Neuronal stem cell (in vitro differentiated cells): ENCODE measurements at regions not wholly inside any gene's neighbourhood (a gene's known extent, or its start where the extent isn't known, plus 50 kb on each side); places are given as distances from the start of the nearest gene placed in this dataset.
A peak's percentile ranks its signal among the peaks of the same experiment; 100 is the strongest.

Experiments used
- DNase-seq: peaks from one replicate; pipeline ENCODE4 v3.0.0-alpha.2; 2013; ENCODE audit warnings: low spot score
- H2AFZ ChIP-seq: one replicate; pipeline ENCODE4 v1.6.1; 2013; ENCODE audit warnings: mild to moderate bottlenecking, low read length, inconsistent platforms
- H2AK5ac ChIP-seq: 2 replicates; pipeline ENCODE4 v1.6.1; 2013; ENCODE audit warnings: low read depth, mild to moderate bottlenecking, inconsistent platforms, low read length, moderate library complexity, mixed read lengths
- H2BK120ac ChIP-seq: 2 replicates; pipeline ENCODE4 v1.6.1; 2013; ENCODE audit warnings: low read depth, mild to moderate bottlenecking, inconsistent platforms, low read length, moderate library complexity, mixed read lengths
- H2BK12ac ChIP-seq: one replicate; pipeline ENCODE4 v1.6.1; 2013; ENCODE audit warnings: low read length, inconsistent platforms
- H2BK15ac ChIP-seq: 2 replicates; pipeline ENCODE4 v1.6.1; 2013; ENCODE audit warnings: mild to moderate bottlenecking, low read length, inconsistent platforms, mixed read lengths
- H2BK5ac ChIP-seq: one replicate; pipeline ENCODE4 v1.6.1; 2013; ENCODE audit warnings: inconsistent platforms, mild to moderate bottlenecking, low read length, moderate library complexity
- H3K14ac ChIP-seq: one replicate; pipeline ENCODE4 v1.6.1; 2013; ENCODE audit warnings: low read length, inconsistent platforms
- H3K18ac ChIP-seq: 2 replicates; pipeline ENCODE4 v1.6.1; 2013; ENCODE audit warnings: low read length, inconsistent platforms
- H3K23ac ChIP-seq: 2 replicates; pipeline ENCODE4 v1.6.1; 2013; ENCODE audit warnings: low read depth, mild to moderate bottlenecking, mixed read lengths, low read length, inconsistent platforms; ENCODE audit not compliant: poor library complexity
- H3K27ac ChIP-seq: replicated peaks from 3 replicates; pipeline ENCODE4 v1.5.1; 2013; ENCODE audit warnings: low read length, inconsistent platforms
- H3K27me3 ChIP-seq, 3 experiments: 2 replicates each; pipeline ENCODE4 v1.6.1; 2013; ENCODE audit warnings: low read length in 3 of 3, mild to moderate bottlenecking in 2 of 3, inconsistent platforms in 1 of 3, low read depth in 1 of 3, mixed read lengths in 1 of 3, moderate library complexity in 1 of 3; ENCODE audit not compliant: control insufficient read depth in 3 of 3, insufficient read depth in 3 of 3
- H3K36me3 ChIP-seq, 2 donors: replicated peaks in 1 of 2; 2 replicates each; pipeline ENCODE4 v1.6.1; 2013; ENCODE audit warnings: low read length in 2 of 2; ENCODE audit not compliant: control insufficient read depth in 2 of 2, insufficient read depth in 2 of 2
- H3K4ac ChIP-seq: 2 replicates; pipeline ENCODE4 v1.6.1; 2013; ENCODE audit warnings: inconsistent platforms, mild to moderate bottlenecking, low read length, moderate library complexity
- H3K4me1 ChIP-seq, 2 donors: 1 replicate in 1 of 2; 2 replicates in 1 of 2; pipeline ENCODE4 v1.6.1; 2013; ENCODE audit warnings: low read length in 2 of 2, low read depth in 1 of 2; ENCODE audit not compliant: control insufficient read depth in 2 of 2, insufficient read depth in 1 of 2
- H3K4me2 ChIP-seq: one replicate; pipeline ENCODE4 v1.6.1; 2013; ENCODE audit warnings: mild to moderate bottlenecking, low read length, inconsistent platforms; ENCODE audit not compliant: insufficient read depth, poor library complexity, severe bottlenecking
- H3K4me3 ChIP-seq, 2 donors: 2 replicates each; pipeline ENCODE4 v1.5.1; 2013; ENCODE audit warnings: low read length in 2 of 2, mild to moderate bottlenecking in 2 of 2, inconsistent platforms in 1 of 2, moderate library complexity in 1 of 2
- H3K79me1 ChIP-seq: one replicate; pipeline ENCODE4 v1.6.1; 2013; ENCODE audit warnings: low read depth, mild to moderate bottlenecking, inconsistent platforms, low read length, moderate library complexity
- H3K9ac ChIP-seq: one replicate; pipeline ENCODE4 v1.6.1; 2013; ENCODE audit warnings: mild to moderate bottlenecking, low read depth, low read length, inconsistent platforms; ENCODE audit not compliant: poor library complexity
- H3K9me3 ChIP-seq, 2 donors: replicated peaks in 1 of 2; 2 replicates each; pipeline versions ENCODE3 to v1.6.1; 2013; ENCODE audit warnings: low read length in 2 of 2, mild to moderate bottlenecking in 2 of 2, inconsistent platforms in 1 of 2, low read depth in 1 of 2, mixed read lengths in 1 of 2, moderate library complexity in 1 of 2; ENCODE audit not compliant: control insufficient read depth in 2 of 2, insufficient read depth in 1 of 2
- H4K8ac ChIP-seq: one replicate; pipeline ENCODE4 v1.6.1; 2013; ENCODE audit warnings: low read depth, mild to moderate bottlenecking, inconsistent platforms, low read length, moderate library complexity
- H4K91ac ChIP-seq: one replicate; pipeline ENCODE4 v1.6.1; 2013; ENCODE audit warnings: low read length, low read depth, mild to moderate bottlenecking, inconsistent platforms; ENCODE audit not compliant: poor library complexity
- WGBS, 2 donors: extraction: QIAGEN DNeasy Blood & Tissue Kit; methylation state at CpG; one replicate each; pipeline ENCODE4 v1.1.7; 2013; ENCODE audit warnings: missing lambda C conversion rate in 2 of 2, mixed read lengths in 1 of 2; ENCODE audit not compliant: insufficient read length in 2 of 2, insufficient replicate concordance in 1 of 2; ENCODE audit errors: extremely low coverage in 2 of 2; 5-methylcytosine and 5-hydroxymethylcytosine counted together

- Histone ChIP-seq H3K18ac (no peak overlapping the region), H2BK12ac (no peak overlapping the region), H2AK5ac (no peak overlapping the region), H3K4me1 (peaks cover 0 to 3% of the 10 kb centered on the region in 2 donors), H2BK15ac (no peak overlapping the region), H3K27me3 (no peaks in the 10 kb centered on the region), H3K4me2 (no peak overlapping the region), H4K8ac (no peak overlapping the region), H3K36me3 (no peaks in the 10 kb centered on the region), H3K23ac (no peak overlapping the region), H4K91ac (no peak overlapping the region), H3K4ac (no peak overlapping the region), H2BK5ac (no peak overlapping the region), H2BK120ac (no peak overlapping the region), H2AFZ (no peak overlapping the region), H3K9me3 (peaks cover 0 to 2% of the 10 kb centered on the region in 2 donors), H3K14ac (no peak overlapping the region), H3K27ac (no peak overlapping the region), H3K9ac (peak overlapping the region; percentile 51), H3K4me3 (no peak overlapping the region), H3K79me1 (no peaks in the 10 kb centered on the region)
- DNase-seq, result no peak
- whole genome bisulfite sequencing, 2 donors, result no CpG with 5 or more reads among the region's 6 CpGs
Observed at GRCh38 chr13:73657821-73658540, 476.2 kb downstream of the KLF12 start.

- no peak for DNase-seq
- H2BK120ac ChIP-seq, result no peak overlapping the region
- no peak overlapping the region for H4K8ac ChIP-seq
- H3K4ac ChIP-seq, result no peak overlapping the region
- no peak overlapping the region for H3K4me3 ChIP-seq
- H3K36me3 ChIP-seq, result no peaks in the 10 kb centered on the region
- peak overlapping the region; percentile 14 for H3K14ac ChIP-seq
- H3K9ac ChIP-seq, result no peak overlapping the region
- no CpG with 5 or more reads among the region's 2 CpGs for WGBS, 2 donors
- no peaks in the 10 kb centered on the region for H3K27me3 ChIP-seq
- no peak overlapping the region for H3K27ac ChIP-seq
- no peak overlapping the region for H2AK5ac ChIP-seq
- no peak overlapping the region for H3K18ac ChIP-seq
- no peak overlapping the region for H3K23ac ChIP-seq
- H3K79me1 ChIP-seq, result no peaks in the 10 kb centered on the region
- peaks cover 0 to 3% of the 10 kb centered on the region in 2 donors for H3K4me1 ChIP-seq
- H3K4me2 ChIP-seq, result no peak overlapping the region
- H2AFZ ChIP-seq, result no peak overlapping the region
- no peak overlapping the region for H4K91ac ChIP-seq
- no peak overlapping the region for H2BK15ac ChIP-seq
- no peak overlapping the region for H2BK5ac ChIP-seq
- H2BK12ac ChIP-seq, result no peak overlapping the region
- peaks cover 0 to 2% of the 10 kb centered on the region in 2 donors for H3K9me3 ChIP-seq
Observed at GRCh38 chr13:73656863-73657262, 477.3 kb downstream of the KLF12 start.

GRCh38 chr13:73653688-73654087, 480.5 kb downstream of the KLF12 start:
- Histone ChIP-seq H2BK15ac (no peak overlapping the region), H3K36me3 (no peaks in the 10 kb centered on the region), H3K27ac (no peak overlapping the region), H3K79me1 (no peaks in the 10 kb centered on the region), H2BK5ac (no peak overlapping the region), H3K14ac (no peak overlapping the region), H2AK5ac (no peak overlapping the region), H3K4me3 (no peak overlapping the region), H4K8ac (no peak overlapping the region), H4K91ac (no peak overlapping the region), H3K23ac (no peak overlapping the region), H3K4me2 (no peak overlapping the region), H3K27me3 (no peaks in the 10 kb centered on the region), H3K4me1 (no peaks in the 10 kb centered on the region), H2BK120ac (no peak overlapping the region), H3K18ac (no peak overlapping the region), H2AFZ (no peak overlapping the region), H3K9ac (no peak overlapping the region), H3K4ac (no peak overlapping the region), H3K9me3 (peaks cover 0 to 2% of the 10 kb centered on the region in 2 donors), H2BK12ac (no peak overlapping the region)
- WGBS, 2 donors, result 100% methylated on average over 1 of the region's 2 CpGs; no CpG with 5 or more reads in 1 of the 2 donors
- DNase-seq, result no peak

- Histone ChIP-seq H3K4me2 (no peak overlapping the region), H3K9me3 (peaks cover 0 to 1% of the 10 kb centered on the region in 2 donors), H3K9ac (no peak overlapping the region), H3K18ac (no peak overlapping the region), H3K27me3 (no peaks in the 10 kb centered on the region), H4K8ac (no peak overlapping the region), H3K14ac (no peak overlapping the region), H3K27ac (no peak overlapping the region), H3K4me1 (no peaks in the 10 kb centered on the region), H2BK12ac (no peak overlapping the region), H3K23ac (no peak overlapping the region), H2BK5ac (no peak overlapping the region), H3K4me3 (no peak overlapping the region), H3K36me3 (no peaks in the 10 kb centered on the region), H3K4ac (no peak overlapping the region), H2AK5ac (no peak overlapping the region), H4K91ac (no peak overlapping the region), H2BK120ac (no peak overlapping the region), H2BK15ac (no peak overlapping the region), H2AFZ (no peak overlapping the region), H3K79me1 (no peaks in the 10 kb centered on the region)
- WGBS, 2 donors, result no CpG with 5 or more reads among the region's 4 CpGs
- no peak for DNase-seq
Observed at GRCh38 chr13:73647417-73647816, 486.8 kb downstream of the KLF12 start.
